ENCODE measurements at regions not wholly inside any gene's neighbourhood (a gene's known extent, or its start where the extent isn't known, plus 50 kb on each side); places are given as distances from the start of the nearest gene placed in this dataset.

GRCh38 chrX:40304115-40304514, 206.4 kb upstream of the BCOR start:
- DNase-seq, result no peak

GRCh38 chrX:40303256-40304077, 205.7 kb upstream of the BCOR start:
- no peak for DNase-seq

- no peak for DNase-seq
Observed at GRCh38 chrX:40300286-40300890, 202.6 kb upstream of the BCOR start.

- DNase-seq, result no peak
Observed at GRCh38 chrX:40299641-40300046, 201.9 kb upstream of the BCOR start.

- peak; percentile 60 for DNase-seq
Observed at GRCh38 chrX:40298572-40299479, 201.1 kb upstream of the BCOR start.

GRCh38 chrX:40298069-40298468, 200.3 kb upstream of the BCOR start:
- DNase-seq, result no peak

GRCh38 chrX:40291553-40291952, 193.8 kb upstream of the BCOR start:
- no peak for DNase-seq

GRCh38 chrX:40290517-40290916, 192.8 kb upstream of the BCOR start:
- DNase-seq, result no peak

- DNase-seq, result no peak
Observed at GRCh38 chrX:40285876-40286275, 188.1 kb upstream of the BCOR start.

- DNase-seq, result no peak
Observed at GRCh38 chrX:40284852-40285251, 187.1 kb upstream of the BCOR start.

- no peak for DNase-seq
Observed at GRCh38 chrX:40283981-40284380, 186.2 kb upstream of the BCOR start.

GRCh38 chrX:40282946-40283660, 185.3 kb upstream of the BCOR start:
- no peak for DNase-seq

GRCh38 chrX:40282348-40282747, 184.6 kb upstream of the BCOR start:
- no peak for DNase-seq

GRCh38 chrX:40281336-40282005, 183.7 kb upstream of the BCOR start:
- no peak for DNase-seq

- no peak for DNase-seq
Observed at GRCh38 chrX:40279762-40280161, 182.0 kb upstream of the BCOR start.

- DNase-seq, result no peak
Observed at GRCh38 chrX:40279091-40279430, 181.3 kb upstream of the BCOR start.

- DNase-seq, result no peak
Observed at GRCh38 chrX:40278340-40279090, 180.8 kb upstream of the BCOR start.

- DNase-seq, result no peak
Observed at GRCh38 chrX:40277672-40278071, 179.9 kb upstream of the BCOR start.

- DNase-seq, result peak; percentile 65
Observed at GRCh38 chrX:40273356-40274050, 175.7 kb upstream of the BCOR start.

GRCh38 chrX:40272776-40273175, 175.0 kb upstream of the BCOR start:
- DNase-seq, result no peak

- DNase-seq, result no peak
Observed at GRCh38 chrX:40272141-40272540, 174.4 kb upstream of the BCOR start.
